ENCODE measurements at regions not wholly inside any gene's neighbourhood (a gene's known extent, or its start where the extent isn't known, plus 50 kb on each side); places are given as distances from the start of the nearest gene placed in this dataset.

DNA sequence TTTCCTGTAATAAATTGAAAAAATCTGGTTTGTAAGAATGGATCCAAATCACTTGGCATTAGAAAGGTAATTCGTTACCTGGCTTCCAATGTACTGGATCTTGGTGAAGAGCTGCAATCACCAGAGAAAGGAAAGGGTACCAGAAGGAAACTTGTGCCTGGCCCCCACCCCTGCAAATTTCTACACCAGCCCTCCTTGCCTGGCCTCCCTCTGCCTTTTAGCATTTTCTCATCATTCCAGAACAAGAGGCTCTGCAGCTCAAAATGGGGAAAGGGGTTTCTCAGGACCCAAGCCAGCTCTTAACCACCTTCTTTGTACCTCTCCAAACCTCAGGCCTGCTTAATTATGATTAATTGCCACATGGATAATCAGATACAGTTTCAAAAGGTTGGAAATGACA lies 612.8 kb upstream of the MGMT start:
- H3K27me3 ChIP-seq (ENCODE audit: insufficient read depth, poor library complexity, severe bottlenecking) = no peaks in the 10 kb centered on the region
- TF ChIP-seq, protein P1, sequence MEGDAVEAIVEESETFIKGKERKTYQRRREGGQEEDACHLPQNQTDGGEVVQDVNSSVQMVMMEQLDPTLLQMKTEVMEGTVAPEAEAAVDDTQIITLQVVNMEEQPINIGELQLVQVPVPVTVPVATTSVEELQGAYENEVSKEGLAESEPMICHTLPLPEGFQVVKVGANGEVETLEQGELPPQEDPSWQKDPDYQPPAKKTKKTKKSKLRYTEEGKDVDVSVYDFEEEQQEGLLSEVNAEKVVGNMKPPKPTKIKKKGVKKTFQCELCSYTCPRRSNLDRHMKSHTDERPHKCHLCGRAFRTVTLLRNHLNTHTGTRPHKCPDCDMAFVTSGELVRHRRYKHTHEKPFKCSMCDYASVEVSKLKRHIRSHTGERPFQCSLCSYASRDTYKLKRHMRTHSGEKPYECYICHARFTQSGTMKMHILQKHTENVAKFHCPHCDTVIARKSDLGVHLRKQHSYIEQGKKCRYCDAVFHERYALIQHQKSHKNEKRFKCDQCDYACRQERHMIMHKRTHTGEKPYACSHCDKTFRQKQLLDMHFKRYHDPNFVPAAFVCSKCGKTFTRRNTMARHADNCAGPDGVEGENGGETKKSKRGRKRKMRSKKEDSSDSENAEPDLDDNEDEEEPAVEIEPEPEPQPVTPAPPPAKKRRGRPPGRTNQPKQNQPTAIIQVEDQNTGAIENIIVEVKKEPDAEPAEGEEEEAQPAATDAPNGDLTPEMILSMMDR (IDR thresholded peaks at IDR 0.05; ENCODE audit: poor library complexity, severe bottlenecking) = no peak
- ATAC-seq (ENCODE audit: low read depth) = no peak
- no peaks in the 10 kb centered on the region for H3K9me3 ChIP-seq (ENCODE audit: severe bottlenecking)
- no peak overlapping the region for H3K4me3 ChIP-seq (ENCODE audit: severe bottlenecking)
- H3K4me1 ChIP-seq (ENCODE audit: insufficient read depth, poor library complexity, severe bottlenecking) = no peaks in the 10 kb centered on the region
- no peak for DNase-seq (ENCODE audit: low spot score)
- no peaks in the 10 kb centered on the region for H3K36me3 ChIP-seq (ENCODE audit: low read depth)
- H3K27ac ChIP-seq (ENCODE audit: poor library complexity, severe bottlenecking) = no peak overlapping the region

DNA sequence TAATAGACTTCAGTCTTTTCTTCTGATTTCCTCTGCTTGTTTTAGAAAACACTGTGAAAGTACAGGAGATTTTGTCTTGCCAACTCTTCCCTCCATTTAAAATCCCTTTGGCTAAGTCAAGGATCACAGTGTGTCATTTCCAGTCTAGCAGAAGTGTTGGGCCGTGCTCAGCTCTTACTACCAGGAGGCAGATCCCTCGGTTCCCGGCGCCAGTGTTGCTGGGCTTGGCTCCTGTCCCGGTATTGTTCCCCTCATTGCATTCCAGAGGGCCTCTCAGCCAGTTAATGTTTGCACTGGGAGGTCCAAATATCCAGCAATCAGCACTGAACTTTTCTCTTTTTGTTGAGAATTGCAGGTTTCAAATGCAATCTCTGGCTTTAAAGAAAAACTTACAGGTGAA lies 612.1 kb upstream of the MGMT start:
- H3K27ac ChIP-seq (ENCODE audit: poor library complexity, severe bottlenecking) = no peak overlapping the region

DNA sequence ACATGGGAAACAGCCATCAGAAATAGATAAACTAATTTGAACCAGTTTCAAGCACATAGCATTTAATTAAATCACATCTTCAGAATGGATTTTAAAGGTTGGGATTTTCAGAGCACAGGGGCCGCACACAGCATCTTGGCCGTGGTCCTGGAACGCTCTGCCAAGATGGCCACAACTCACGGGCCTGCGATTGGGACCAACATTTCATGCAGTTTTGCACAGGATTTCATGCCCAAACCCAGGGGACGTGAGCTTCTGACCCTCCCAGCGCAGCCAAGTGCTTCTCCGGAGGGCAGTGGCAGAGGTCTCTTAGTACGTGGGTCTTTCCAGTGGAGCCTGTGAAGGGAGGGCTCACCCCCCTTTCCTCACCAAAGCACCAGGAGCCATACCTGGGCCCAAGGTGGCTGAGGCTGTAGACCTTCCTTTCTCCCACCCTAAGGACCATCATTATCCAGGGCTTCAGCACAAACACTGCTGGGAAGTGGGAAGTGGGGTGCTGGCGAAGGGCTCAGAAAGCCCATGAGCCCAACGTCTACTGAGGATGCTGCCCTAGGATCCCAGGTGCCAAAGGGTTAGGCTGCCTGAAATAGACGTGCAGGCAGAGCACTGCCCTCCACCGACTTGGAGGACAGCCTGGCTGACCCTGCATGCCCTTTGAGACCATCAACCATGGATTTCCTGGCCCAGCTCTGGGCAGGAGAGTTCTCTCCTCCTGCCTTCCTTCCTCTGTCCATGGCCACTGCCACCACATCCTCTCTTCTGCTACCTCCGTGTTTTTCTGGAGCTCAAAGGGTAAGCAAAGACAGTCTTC lies 611.2 kb upstream of the MGMT start:
- ATAC-seq (ENCODE audit: low read depth) (no peak), DNase-seq (ENCODE audit: low spot score) (no peak)
- Histone ChIP-seq H3K4me1 (ENCODE audit: insufficient read depth, poor library complexity, severe bottlenecking) (no peaks in the 10 kb centered on the region), H3K27ac (ENCODE audit: poor library complexity, severe bottlenecking) (no peak overlapping the region), H3K4me3 (ENCODE audit: severe bottlenecking) (no peak overlapping the region), H3K36me3 (ENCODE audit: low read depth) (no peaks in the 10 kb centered on the region), H3K27me3 (ENCODE audit: insufficient read depth, poor library complexity, severe bottlenecking) (no peaks in the 10 kb centered on the region), H3K9me3 (ENCODE audit: severe bottlenecking) (no peaks in the 10 kb centered on the region)
- TF ChIP-seq, protein P1 (IDR thresholded peaks at IDR 0.05; ENCODE audit: poor library complexity, severe bottlenecking) = no peak

More for the DNA sequence above, 612.1 kb upstream of the MGMT start:
- Histone ChIP-seq H3K36me3 (ENCODE audit: low read depth) (no peaks in the 10 kb centered on the region), H3K27me3 (ENCODE audit: insufficient read depth, poor library complexity, severe bottlenecking) (no peaks in the 10 kb centered on the region), H3K4me1 (ENCODE audit: insufficient read depth, poor library complexity, severe bottlenecking) (no peaks in the 10 kb centered on the region), H3K9me3 (ENCODE audit: severe bottlenecking) (no peaks in the 10 kb centered on the region), H3K4me3 (ENCODE audit: severe bottlenecking) (no peak overlapping the region)
- TF ChIP-seq, protein P1 (IDR thresholded peaks at IDR 0.05; ENCODE audit: poor library complexity, severe bottlenecking) = no peak
- ATAC-seq (ENCODE audit: low read depth) = peak; percentile 46; the same call in 1 of the 3 replicates
- no peak for DNase-seq (ENCODE audit: low spot score)

DNA sequence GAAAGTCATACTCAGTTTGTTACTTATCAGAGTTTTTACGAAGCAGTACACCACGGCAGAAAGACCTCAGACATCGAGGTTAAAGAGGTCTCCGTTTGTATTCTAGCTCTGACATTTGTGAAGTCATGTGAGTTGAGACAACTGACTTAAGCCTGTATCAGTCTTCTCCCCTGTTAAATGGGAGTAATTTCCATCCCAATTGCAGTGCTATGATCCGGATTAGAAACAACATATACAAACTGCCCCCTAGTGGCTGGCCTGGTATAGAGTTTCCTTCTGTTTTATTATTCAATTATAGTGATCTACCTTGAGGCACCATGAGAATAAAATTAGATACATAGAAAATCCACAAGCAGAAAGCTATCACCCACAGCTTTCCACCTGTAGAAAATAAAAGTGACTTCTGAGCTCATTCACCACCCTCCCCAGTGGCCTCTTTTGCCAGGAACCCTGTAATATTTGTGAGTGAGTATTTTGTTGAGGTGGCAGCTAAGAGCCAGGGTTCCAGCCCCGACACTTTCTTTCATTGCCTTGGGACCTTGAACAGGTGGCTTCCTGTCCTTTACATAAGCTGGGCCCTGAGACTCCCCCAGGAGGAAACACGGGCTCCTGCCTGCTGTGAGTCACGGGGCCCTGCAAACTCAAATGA lies 607.2 kb upstream of the MGMT start:
- ATAC-seq (ENCODE audit: low read depth) (no peak), DNase-seq (ENCODE audit: low spot score) (no peak)
- H3K9me3 ChIP-seq (ENCODE audit: severe bottlenecking) = no peaks in the 10 kb centered on the region
- TF ChIP-seq, protein P1 (IDR thresholded peaks at IDR 0.05; ENCODE audit: poor library complexity, severe bottlenecking) = peak; percentile 50
- no peak overlapping the region for H3K4me3 ChIP-seq (ENCODE audit: severe bottlenecking)
- no peaks in the 10 kb centered on the region for H3K4me1 ChIP-seq (ENCODE audit: insufficient read depth, poor library complexity, severe bottlenecking)
- no peak overlapping the region for H3K27ac ChIP-seq (ENCODE audit: poor library complexity, severe bottlenecking)
- no peaks in the 10 kb centered on the region for H3K27me3 ChIP-seq (ENCODE audit: insufficient read depth, poor library complexity, severe bottlenecking)
- H3K36me3 ChIP-seq (ENCODE audit: low read depth) = no peaks in the 10 kb centered on the region

DNA sequence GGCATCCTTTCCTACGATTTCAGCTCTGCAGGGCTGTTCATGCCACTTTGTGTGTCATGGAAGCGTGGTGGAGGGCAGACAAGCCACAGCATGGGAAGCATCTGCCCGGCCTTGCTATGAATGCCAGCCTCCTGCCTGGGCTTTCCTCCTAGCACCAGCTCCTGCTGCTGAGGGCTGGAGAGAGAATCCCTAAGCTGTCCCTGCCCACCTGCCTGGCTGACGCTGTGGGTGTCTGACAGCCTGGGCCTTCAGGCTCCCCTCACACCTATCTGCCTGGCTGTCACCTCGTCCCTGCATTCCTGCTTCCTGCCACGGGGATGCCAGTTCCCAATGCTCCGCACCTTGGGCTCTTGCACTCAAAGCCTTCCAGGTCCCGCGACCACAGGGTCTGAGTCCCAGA lies 606.5 kb upstream of the MGMT start:
- no peaks in the 10 kb centered on the region for H3K4me1 ChIP-seq (ENCODE audit: insufficient read depth, poor library complexity, severe bottlenecking)
- no peaks in the 10 kb centered on the region for H3K27me3 ChIP-seq (ENCODE audit: insufficient read depth, poor library complexity, severe bottlenecking)
- no peak overlapping the region for H3K27ac ChIP-seq (ENCODE audit: poor library complexity, severe bottlenecking)
- H3K9me3 ChIP-seq (ENCODE audit: severe bottlenecking) = no peaks in the 10 kb centered on the region
- no peaks in the 10 kb centered on the region for H3K36me3 ChIP-seq (ENCODE audit: low read depth)
- TF ChIP-seq, protein P1 (IDR thresholded peaks at IDR 0.05; ENCODE audit: poor library complexity, severe bottlenecking) = no peak
- H3K4me3 ChIP-seq (ENCODE audit: severe bottlenecking) = no peak overlapping the region
- DNase-seq (ENCODE audit: low spot score) (no peak), ATAC-seq (ENCODE audit: low read depth) (no peak)

All from RWPE2 (cell line).